ENCODE measurements at regions not wholly inside any gene's neighbourhood (a gene's known extent, or its start where the extent isn't known, plus 50 kb on each side); places are given as distances from the start of the nearest gene placed in this dataset.

- Histone ChIP-seq H3K4me3 (replicated peaks in 1 of 3; ENCODE audit: insufficient read depth in 1 of 3, low read depth in 2 of 3, low read length in 3 of 3) (no peak overlapping the region), H2AFZ (ENCODE audit: low read length) (no peak overlapping the region), H3K9me3 (ENCODE audit: low read length) (no peaks in the 10 kb centered on the region), H3K4me1 (ENCODE audit: insufficient read depth, low read length) (no peaks in the 10 kb centered on the region), H3K79me2 (ENCODE audit: insufficient read depth, low read length) (no peaks in the 10 kb centered on the region), H3K4me2 (ENCODE audit: low read depth, low read length) (no peak overlapping the region), H3K27ac (ENCODE audit: extremely low read length, insufficient read depth, low read length) (no peak overlapping the region), H3K9ac (ENCODE audit: insufficient read depth, low read depth, low read length) (no peak overlapping the region), H3K27me3 (ENCODE audit: control insufficient read depth in 1 of 2, insufficient read depth in 2 of 2, low read length in 2 of 2) (no peaks in the 10 kb centered on the region), H3K36me3 (replicated peaks in 1 of 2; ENCODE audit: control insufficient read depth in 1 of 2, insufficient read depth in 2 of 2, low read length in 2 of 2) (no peaks in the 10 kb centered on the region), H4K20me1 (ENCODE audit: insufficient read depth, low read length) (no peaks in the 10 kb centered on the region)
- in situ Hi-C loops (cut with HindIII; ENCODE audit: extremely low pct_ligation_motif_present, low pct_unique_long_range_greater_than_20kb) = no loop called here
- POLR2A ChIA-PET = no interaction called here
- DNase-seq (ENCODE audit: low spot score) = no peak
- no TSS peak for BruUV-seq (replicated peaks)
- intact Hi-C loops (cut with micrococcal nuclease; ENCODE audit: unreplicated experiment) = no loop called here
- CTCF ChIA-PET (ENCODE audit: low intra/inter-chr PET ratio, low total read pairs) = no interaction called here
- ATAC-seq = no peak
- TF ChIP-seq HDAC6 (IDR thresholded peaks at IDR 0.05; ENCODE audit: low read depth, low read length) (no peak), CCAR2 (optimal IDR thresholded peaks at IDR 0.05; ENCODE audit: low read depth, low read length) (no peak), ZNF329 (CRISPR knock-in tag; IDR thresholded peaks at IDR 0.05; ENCODE audit: low read depth) (no peak)
- FAIRE-seq = no peak
Measured at GRCh38 chr14:38113546-38113945, 94.2 kb upstream of the SSTR1 start.

GRCh38 chr14:38116895-38117294 lies 90.8 kb upstream of the SSTR1 start:
- H3K4me3 ChIP-seq (replicated peaks in 1 of 3; ENCODE audit: insufficient read depth in 1 of 3, low read depth in 2 of 3, low read length in 3 of 3) = no peak overlapping the region
- no peaks in the 10 kb centered on the region for H3K79me2 ChIP-seq (ENCODE audit: insufficient read depth, low read length)
- intact Hi-C loops (cut with micrococcal nuclease; ENCODE audit: unreplicated experiment) (no loop called here), in situ Hi-C loops (cut with HindIII; ENCODE audit: extremely low pct_ligation_motif_present, low pct_unique_long_range_greater_than_20kb) (no loop called here)
- DNase-seq (ENCODE audit: low spot score) (no peak), ATAC-seq (no peak), FAIRE-seq (no peak)
- no peaks in the 10 kb centered on the region for H3K36me3 ChIP-seq (replicated peaks in 1 of 2; ENCODE audit: control insufficient read depth in 1 of 2, insufficient read depth in 2 of 2, low read length in 2 of 2)
- no peak for TF ChIP-seq KLF15 (CRISPR knock-in tag; IDR thresholded peaks at IDR 0.05; ENCODE audit: borderline replicate concordance)
- TF ChIP-seq CEBPB (IDR thresholded peaks at IDR 0.05; ENCODE audit: borderline replicate concordance, low read depth, low read length) = peak; percentile 51; the same call in 1 of the 2 replicates
- no peak overlapping the region for H3K9ac ChIP-seq (ENCODE audit: insufficient read depth, low read depth, low read length)
- ChIA-PET CTCF (ENCODE audit: low intra/inter-chr PET ratio, low total read pairs) (no interaction called here), POLR2A (no interaction called here)
- H4K20me1 ChIP-seq (ENCODE audit: insufficient read depth, low read length) = no peaks in the 10 kb centered on the region
- no peak overlapping the region for H3K4me2 ChIP-seq (ENCODE audit: low read depth, low read length)
- H3K27ac ChIP-seq (ENCODE audit: extremely low read length, insufficient read depth, low read length) = no peak overlapping the region
- H3K27me3 ChIP-seq (ENCODE audit: control insufficient read depth in 1 of 2, insufficient read depth in 2 of 2, low read length in 2 of 2) = no peaks in the 10 kb centered on the region
- no TSS peak for BruUV-seq (replicated peaks)
- no peaks in the 10 kb centered on the region for H3K9me3 ChIP-seq (ENCODE audit: low read length)
- no peaks in the 10 kb centered on the region for H3K4me1 ChIP-seq (ENCODE audit: insufficient read depth, low read length)
- H2AFZ ChIP-seq (ENCODE audit: low read length) = no peak overlapping the region
